K562 (cell line): ENCODE measurements at regions not wholly inside any gene's neighbourhood (a gene's known extent, or its start where the extent isn't known, plus 50 kb on each side); places are given as distances from the start of the nearest gene placed in this dataset.

ENCODE experiments used
- ATAC-seq: fragments of 200-7000 bp; cut with Tn5 transposase; 3 replicates; pipeline ENCODE4 v1.9.1; 2020; ENCODE audit warnings: moderate library complexity
- BruUV-seq: library from RNA; stranded (reverse); fragments of 400-500 nt; replicated peaks from 2 replicates; lab custom pipeline; 2021; lab: Mats Ljungman, UMichigan
- CTCF ChIA-PET: fragments of 300-600 bp; formaldehyde crosslinking; extraction: SDS; loops from one replicate; lab custom pipeline; 2021; ENCODE audit warnings: low intra/inter-chr PET ratio; lab: Yijun Ruan, JAX
- POLR2A ChIA-PET: fragments of 300-600, 350-650 bp; sonication (Branson Sonifier 250); formaldehyde crosslinking; extraction: SDS; loops from one replicate; lab custom pipeline; 2021; ENCODE audit warnings: antibody characterized with exemption, inconsistent platforms; lab: Yijun Ruan, JAX
- DNase-seq, 4 experiments: peaks; one replicate each; pipeline versions ENCODE4 v3.0.0 to v3.0.0-alpha.2; 2011 to 2018; ENCODE audit warnings: low spot score in 3 of 4, mixed read lengths in 3 of 4; ENCODE audit errors: extremely low read depth in 1 of 4
- FAIRE-seq: peaks from 2 replicates; lab custom pipeline; 2011; peaks lifted over from hg19 to GRCh38; lab: Jason Lieb, UNC
- H2AFZ ChIP-seq: 2 replicates; pipeline ENCODE4 v1.6.0; 2011; ENCODE audit warnings: low read depth, low read length, control low read depth, inconsistent platforms
- H3K27ac ChIP-seq: fragments of 200-600 bp; 3 replicates; pipeline ENCODE4 v1.8.0; 2011; ENCODE audit warnings: low read depth, mild to moderate bottlenecking, control low read depth, inconsistent platforms, low read length, moderate library complexity, mixed read lengths; ENCODE audit errors: extremely low read depth
- H3K27me3 ChIP-seq, 2 experiments: fragments of 300-600 bp in 1 of 2; 2 replicates in 1 of 2; 3 replicates in 1 of 2; pipeline versions ENCODE4 v1.6.0 to v1.8.0; 2011; ENCODE audit warnings: inconsistent platforms in 2 of 2, low read length in 2 of 2, mild to moderate bottlenecking in 1 of 2, mixed read lengths in 1 of 2, moderate library complexity in 1 of 2; ENCODE audit not compliant: control insufficient read depth in 2 of 2, insufficient read depth in 2 of 2
- H3K36me3 ChIP-seq: fragments of 300-600 bp; 3 replicates; pipeline ENCODE4 v1.8.0; 2011; ENCODE audit warnings: mild to moderate bottlenecking, low read length, inconsistent platforms; ENCODE audit not compliant: control insufficient read depth, insufficient read depth
- H3K4me1 ChIP-seq, 2 experiments: fragments of 200-600 bp in 1 of 2; replicated peaks in 1 of 2; 2 replicates in 1 of 2; 3 replicates in 1 of 2; pipeline versions ENCODE4 v1.5.1 to v1.8.0; 2011; ENCODE audit warnings: inconsistent platforms in 2 of 2, low read length in 2 of 2, mild to moderate bottlenecking in 1 of 2, mixed read lengths in 1 of 2, moderate library complexity in 1 of 2; ENCODE audit not compliant: control insufficient read depth in 2 of 2, insufficient read depth in 2 of 2
- H3K4me2 ChIP-seq: 2 replicates; pipeline ENCODE4 v1.6.1; 2011; ENCODE audit warnings: low read length, control low read depth, inconsistent platforms, mixed read lengths; ENCODE audit not compliant: insufficient read depth
- H3K4me3 ChIP-seq: fragments of 200-600 bp; sonication (generic), shearing (Covaris generic); 2 replicates; pipeline ENCODE4 v1.5.1; 2016; ENCODE audit warnings: control low read depth, inconsistent platforms
- H3K79me2 ChIP-seq: fragments of 200-600 bp; 3 replicates; pipeline ENCODE4 v1.8.0; 2011; ENCODE audit warnings: low read length, inconsistent platforms; ENCODE audit not compliant: control insufficient read depth, insufficient read depth
- H3K9ac ChIP-seq, 2 experiments: 2 replicates each; pipeline versions ENCODE4 v1.6.0 to v1.6.1; 2011; ENCODE audit warnings: low read depth in 2 of 2, low read length in 2 of 2, control low read depth in 1 of 2, inconsistent platforms in 1 of 2, mild to moderate bottlenecking in 1 of 2, mixed read lengths in 1 of 2; ENCODE audit not compliant: insufficient read depth in 1 of 2
- H3K9me1 ChIP-seq: one replicate; pipeline ENCODE4 v1.6.0; 2011; ENCODE audit warnings: inconsistent platforms, mild to moderate bottlenecking, low read length, moderate library complexity; ENCODE audit not compliant: control insufficient read depth, insufficient read depth
- H3K9me3 ChIP-seq: replicated peaks from 2 replicates; pipeline ENCODE4 v1.5.1; 2011; ENCODE audit warnings: low read depth, low read length, inconsistent platforms; ENCODE audit not compliant: control insufficient read depth, insufficient read depth
- H4K20me1 ChIP-seq: replicated peaks from 2 replicates; pipeline ENCODE4 v1.6.1; 2011; ENCODE audit warnings: low read length, inconsistent platforms, mixed read lengths; ENCODE audit not compliant: control insufficient read depth, insufficient read depth
- GTF2F1 ChIP-seq: IDR thresholded peaks from 2 replicates; pipeline ENCODE4 v1.6.1; 2011; ENCODE audit warnings: low read depth, low read length, improper control_type of control experiment
- LARP7 ChIP-seq: fragments of 450-650 bp; IDR thresholded peaks from 2 replicates; pipeline ENCODE4 v1.6.1; 2016
- MITF ChIP-seq: IDR thresholded peaks from 2 replicates; pipeline ENCODE4 v1.6.1; 2014; ENCODE audit warnings: antibody characterized with exemption
- NFE2 ChIP-seq: IDR thresholded peaks from 2 replicates; pipeline ENCODE4 v1.6.1; 2014; ENCODE audit warnings: antibody characterized with exemption, low read depth
- NUFIP1 ChIP-seq: fragments of 450-650 bp; IDR thresholded peaks from 2 replicates; pipeline ENCODE4 v1.6.1; 2018; ENCODE audit not compliant: partially characterized antibody
- PHB ChIP-seq: fragments of 250-450 bp; sonication (Bioruptor Pico); IDR thresholded peaks from 2 replicates; pipeline ENCODE4 v1.5.0; 2021
- RAD51 ChIP-seq: fragments of 450-650 bp; IDR thresholded peaks from 2 replicates; pipeline ENCODE4 v1.7.1; 2016; ENCODE audit warnings: low read depth, mild to moderate bottlenecking, borderline replicate concordance
- RBM22 ChIP-seq: fragments of 200-400 bp; formaldehyde crosslinking; IDR thresholded peaks from 2 replicates; pipeline ENCODE4 v1.6.1; 2018; ENCODE audit warnings: low read length, low read depth; ENCODE audit not compliant: poor library complexity, severe bottlenecking
- RUNX1 ChIP-seq: sonication (generic); IDR thresholded peaks from 2 replicates; pipeline ENCODE4 v1.6.1; 2016; ENCODE audit warnings: antibody characterized with exemption, low read depth
- SRSF1 ChIP-seq: fragments of 200-400 bp; formaldehyde crosslinking; IDR thresholded peaks from 2 replicates; pipeline ENCODE4 v1.6.1; 2017; ENCODE audit warnings: mild to moderate bottlenecking, low read depth, low read length, moderate library complexity
- SRSF7 ChIP-seq: fragments of 200-400 bp; formaldehyde crosslinking; optimal IDR thresholded peaks from 2 replicates; pipeline ENCODE3; 2017; ENCODE audit warnings: mild to moderate bottlenecking, low read depth, low read length
- TCF15 ChIP-seq: fragments of 250-450 bp; sonication (Bioruptor Pico); IDR thresholded peaks from 2 replicates; pipeline ENCODE4 v1.8.0; 2022; ENCODE audit warnings: moderate library complexity, mild to moderate bottlenecking, inconsistent platforms
- WHSC1 ChIP-seq: IDR thresholded peaks from one replicate; pipeline ENCODE4 v1.6.1; 2012; ENCODE audit warnings: low read length, control low read depth, inconsistent platforms
- ZNF347 ChIP-seq: fragments of 450-650 bp; formaldehyde crosslinking; IDR thresholded peaks from 2 replicates; pipeline ENCODE4 v1.4.0; 2020; ENCODE audit warnings: low read depth, mild to moderate bottlenecking, moderate library complexity
- ZNF436 ChIP-seq: fragments of 250-450, 450-650 bp; sonication (Bioruptor Pico); formaldehyde crosslinking; IDR thresholded peaks from 2 replicates; pipeline ENCODE4 v1.7.0; 2020; ENCODE audit warnings: mild to moderate bottlenecking
- ZNF592 ChIP-seq: fragments of 450-650 bp; IDR thresholded peaks from 2 replicates; pipeline ENCODE4 v1.6.1; 2017; ENCODE audit warnings: antibody characterized with exemption, mild to moderate bottlenecking
- ZNF780A ChIP-seq: fragments of 250-450 bp; sonication (Bioruptor Pico); IDR thresholded peaks from 2 replicates; pipeline ENCODE4 v1.5.0; 2021; ENCODE audit warnings: mild to moderate bottlenecking
- WGBS: fragments of 100-300 bp; shearing (Covaris generic); methylation state at CpG from one replicate; pipeline ENCODE4 v1.1.6; 2016; ENCODE audit warnings: low coverage, mixed read lengths; ENCODE audit not compliant: insufficient coverage; ENCODE audit errors: missing lambda C conversion rate; 5-methylcytosine and 5-hydroxymethylcytosine counted together
- in situ Hi-C: fragments of 300-500 bp; cut with MboI; formaldehyde crosslinking; loops from 4 replicates; pipeline ENCODE4 v1.15.0; 2018; ENCODE audit warnings: inconsistent platforms, mixed read lengths
- intact Hi-C: fragments of 100-400 bp; cut with micrococcal nuclease; formaldehyde crosslinking; loops from 2 replicates; pipeline ENCODE4 v1.14.2; 2022

GRCh38 chr10:10482613-10483012 is 535.1 kb upstream of the CELF2 start:
- no peak for FAIRE-seq
- ChIA-PET CTCF (no interaction called here), POLR2A (no interaction called here)
- no peaks in the 10 kb centered on the region for H3K79me2 ChIP-seq
- no peak for DNase-seq
- intact Hi-C loops = no loop called here
- TF ChIP-seq ZNF780A (CRISPR knock-in tag) = no peak
- no peak for TF ChIP-seq RUNX1
- no peak for TF ChIP-seq PHB (CRISPR knock-in tag)
- no peak for TF ChIP-seq NFE2
- TF ChIP-seq GTF2F1 = no peak
- TF ChIP-seq SRSF7 = no peak
- no peak for TF ChIP-seq MITF
- TF ChIP-seq ZNF436 = no peak
- no peak for TF ChIP-seq SRSF1
- no peak for TF ChIP-seq TCF15 (CRISPR knock-in tag)
- TF ChIP-seq RAD51 = no peak
- TF ChIP-seq ZNF592 = no peak
- TF ChIP-seq NUFIP1 = no peak
- TF ChIP-seq ZNF347 (CRISPR knock-in tag) = no peak
- TF ChIP-seq RBM22 = no peak
- no peak for TF ChIP-seq LARP7
- no peak for TF ChIP-seq WHSC1
- BruUV-seq = no TSS peak
- no peaks in the 10 kb centered on the region for H4K20me1 ChIP-seq
- no peak for ATAC-seq
- no peak overlapping the region for H3K4me2 ChIP-seq
- no peaks in the 10 kb centered on the region for H3K36me3 ChIP-seq
- in situ Hi-C loops = no loop called here
- H3K27me3 ChIP-seq = no peaks in the 10 kb centered on the region
- H3K4me1 ChIP-seq = no peaks in the 10 kb centered on the region
- no peak overlapping the region for H3K27ac ChIP-seq
- no peak overlapping the region for H3K4me3 ChIP-seq
- no peak overlapping the region for H2AFZ ChIP-seq
- H3K9me1 ChIP-seq = no peaks in the 10 kb centered on the region
- WGBS = 0% methylated on average over 3 of the region's 4 CpGs
- H3K9me3 ChIP-seq = no peaks in the 10 kb centered on the region
- H3K9ac ChIP-seq = no peak overlapping the region
